Panc1 (cell line): ENCODE measurements at regions not wholly inside any gene's neighbourhood (a gene's known extent, or its start where the extent isn't known, plus 50 kb on each side); places are given as distances from the start of the nearest gene placed in this dataset.

ENCODE experiments used
- POLR2AphosphoS5 ChIP-seq: IDR thresholded peaks from 2 replicates; pipeline ENCODE4 v1.6.1; 2012; ENCODE audit warnings: mild to moderate bottlenecking, low read depth, low read length, moderate library complexity
- SIN3A ChIP-seq: IDR thresholded peaks from 2 replicates; pipeline ENCODE4 v1.6.1; 2012; ENCODE audit warnings: low read depth, mild to moderate bottlenecking, low read length, moderate library complexity, borderline replicate concordance; ENCODE audit not compliant: insufficient read depth
- TCF7L2 ChIP-seq: IDR thresholded peaks from 2 replicates; pipeline ENCODE4 v1.6.1; 2011; ENCODE audit warnings: mild to moderate bottlenecking, low read depth, low read length, inconsistent platforms
- TF ChIP-seq, protein P1 (sequence below): fragments of 450-650 bp; IDR thresholded peaks from 2 replicates; pipeline ENCODE4 v1.5.1; 2017; ENCODE audit warnings: mild to moderate bottlenecking
- TF ChIP-seq, protein P2 (sequence below), 2 experiments: IDR thresholded peaks; 2 replicates each; pipeline ENCODE4 v1.6.1; 2011 to 2012; ENCODE audit warnings: low read depth in 2 of 2, control low read depth in 1 of 2, low read length in 1 of 2, mild to moderate bottlenecking in 1 of 2, moderate library complexity in 1 of 2; ENCODE audit not compliant: insufficient read depth in 1 of 2

DNA sequence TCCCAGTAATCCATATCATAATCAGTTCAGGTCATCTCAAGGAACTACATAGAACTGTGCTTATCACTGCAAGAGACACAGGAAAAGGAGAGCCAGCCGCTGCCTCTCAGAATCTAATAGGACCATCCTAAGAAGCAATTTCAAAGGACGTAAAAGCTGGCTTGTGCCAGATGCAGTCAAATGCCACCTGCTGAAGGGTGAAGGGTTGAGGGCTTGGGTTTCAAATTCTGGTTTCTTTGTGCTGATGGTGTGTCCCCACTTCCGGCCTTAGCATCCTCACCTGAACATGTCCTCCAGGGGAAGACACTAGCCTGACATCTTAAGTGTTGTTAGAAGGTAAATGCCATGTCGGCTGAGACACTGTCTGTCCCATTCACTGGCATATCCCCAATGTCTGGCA, 477.1 kb upstream of the TSHZ3 start:
- no peak for TF ChIP-seq POLR2AphosphoS5
- TF ChIP-seq, protein P1, sequence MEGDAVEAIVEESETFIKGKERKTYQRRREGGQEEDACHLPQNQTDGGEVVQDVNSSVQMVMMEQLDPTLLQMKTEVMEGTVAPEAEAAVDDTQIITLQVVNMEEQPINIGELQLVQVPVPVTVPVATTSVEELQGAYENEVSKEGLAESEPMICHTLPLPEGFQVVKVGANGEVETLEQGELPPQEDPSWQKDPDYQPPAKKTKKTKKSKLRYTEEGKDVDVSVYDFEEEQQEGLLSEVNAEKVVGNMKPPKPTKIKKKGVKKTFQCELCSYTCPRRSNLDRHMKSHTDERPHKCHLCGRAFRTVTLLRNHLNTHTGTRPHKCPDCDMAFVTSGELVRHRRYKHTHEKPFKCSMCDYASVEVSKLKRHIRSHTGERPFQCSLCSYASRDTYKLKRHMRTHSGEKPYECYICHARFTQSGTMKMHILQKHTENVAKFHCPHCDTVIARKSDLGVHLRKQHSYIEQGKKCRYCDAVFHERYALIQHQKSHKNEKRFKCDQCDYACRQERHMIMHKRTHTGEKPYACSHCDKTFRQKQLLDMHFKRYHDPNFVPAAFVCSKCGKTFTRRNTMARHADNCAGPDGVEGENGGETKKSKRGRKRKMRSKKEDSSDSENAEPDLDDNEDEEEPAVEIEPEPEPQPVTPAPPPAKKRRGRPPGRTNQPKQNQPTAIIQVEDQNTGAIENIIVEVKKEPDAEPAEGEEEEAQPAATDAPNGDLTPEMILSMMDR: no peak
- TF ChIP-seq, protein P2, sequence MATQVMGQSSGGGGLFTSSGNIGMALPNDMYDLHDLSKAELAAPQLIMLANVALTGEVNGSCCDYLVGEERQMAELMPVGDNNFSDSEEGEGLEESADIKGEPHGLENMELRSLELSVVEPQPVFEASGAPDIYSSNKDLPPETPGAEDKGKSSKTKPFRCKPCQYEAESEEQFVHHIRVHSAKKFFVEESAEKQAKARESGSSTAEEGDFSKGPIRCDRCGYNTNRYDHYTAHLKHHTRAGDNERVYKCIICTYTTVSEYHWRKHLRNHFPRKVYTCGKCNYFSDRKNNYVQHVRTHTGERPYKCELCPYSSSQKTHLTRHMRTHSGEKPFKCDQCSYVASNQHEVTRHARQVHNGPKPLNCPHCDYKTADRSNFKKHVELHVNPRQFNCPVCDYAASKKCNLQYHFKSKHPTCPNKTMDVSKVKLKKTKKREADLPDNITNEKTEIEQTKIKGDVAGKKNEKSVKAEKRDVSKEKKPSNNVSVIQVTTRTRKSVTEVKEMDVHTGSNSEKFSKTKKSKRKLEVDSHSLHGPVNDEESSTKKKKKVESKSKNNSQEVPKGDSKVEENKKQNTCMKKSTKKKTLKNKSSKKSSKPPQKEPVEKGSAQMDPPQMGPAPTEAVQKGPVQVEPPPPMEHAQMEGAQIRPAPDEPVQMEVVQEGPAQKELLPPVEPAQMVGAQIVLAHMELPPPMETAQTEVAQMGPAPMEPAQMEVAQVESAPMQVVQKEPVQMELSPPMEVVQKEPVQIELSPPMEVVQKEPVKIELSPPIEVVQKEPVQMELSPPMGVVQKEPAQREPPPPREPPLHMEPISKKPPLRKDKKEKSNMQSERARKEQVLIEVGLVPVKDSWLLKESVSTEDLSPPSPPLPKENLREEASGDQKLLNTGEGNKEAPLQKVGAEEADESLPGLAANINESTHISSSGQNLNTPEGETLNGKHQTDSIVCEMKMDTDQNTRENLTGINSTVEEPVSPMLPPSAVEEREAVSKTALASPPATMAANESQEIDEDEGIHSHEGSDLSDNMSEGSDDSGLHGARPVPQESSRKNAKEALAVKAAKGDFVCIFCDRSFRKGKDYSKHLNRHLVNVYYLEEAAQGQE (IDR thresholded peaks at IDR 0.05; ENCODE audit: insufficient read depth in 1 of 2, low read depth in 2 of 2, low read length in 1 of 2): no peak
- no peak for TF ChIP-seq SIN3A
- TF ChIP-seq TCF7L2: no peak
